Activated T-cell treated with anti-CD3 and anti-CD28 coated beads, Interleukin-2, amount 50 U/mL, for 72 hours (primary cell): ENCODE measurements at regions not wholly inside any gene's neighbourhood (a gene's known extent, or its start where the extent isn't known, plus 50 kb on each side); places are given as distances from the start of the nearest gene placed in this dataset.
"Not testable (repeated sequence)": the region's sequence is repeated elsewhere in the genome, so short reads cannot be mapped to it uniquely, and the experiment has no call there.

Experiments
- ATAC-seq, 2 donors: fragments of 150-1000 bp; cut with Tn5 transposase; replicated peaks in 1 of 2; 2 replicates each; pipeline ENCODE4 v1.10.0; 2021; ENCODE audit warnings: moderate library complexity in 2 of 2, mild to moderate bottlenecking in 1 of 2
- DNase-seq, 2 donors: peaks; one replicate each; pipeline ENCODE4 v3.0.0; 2021 to 2022; ENCODE audit warnings: mixed read lengths in 1 of 2
- H3K27ac Mint-ChIP-seq: one replicate; pipeline ENCODE4 v1.8.0; 2022; ENCODE audit warnings: mild to moderate bottlenecking, moderate library complexity, mixed read lengths
- H3K27me3 Mint-ChIP-seq: one replicate; pipeline ENCODE4 v1.8.0; 2022; ENCODE audit warnings: low read depth, mixed read lengths
- H3K36me3 Mint-ChIP-seq, 2 donors: one replicate each; pipeline ENCODE4 v1.8.0; 2022; ENCODE audit warnings: mixed read lengths in 2 of 2, mild to moderate bottlenecking in 1 of 2; ENCODE audit not compliant: insufficient read depth in 2 of 2
- H3K4me1 Mint-ChIP-seq: one replicate; pipeline ENCODE4 v1.8.0; 2022; ENCODE audit warnings: low read depth, mixed read lengths
- H3K4me3 Mint-ChIP-seq, 2 donors: one replicate each; pipeline ENCODE4 v1.8.0; 2022; ENCODE audit warnings: mild to moderate bottlenecking in 2 of 2, mixed read lengths in 2 of 2, moderate library complexity in 2 of 2
- H3K9me3 Mint-ChIP-seq, 2 donors: one replicate each; pipeline ENCODE4 v1.8.0; 2022; ENCODE audit warnings: mixed read lengths in 2 of 2

DNA sequence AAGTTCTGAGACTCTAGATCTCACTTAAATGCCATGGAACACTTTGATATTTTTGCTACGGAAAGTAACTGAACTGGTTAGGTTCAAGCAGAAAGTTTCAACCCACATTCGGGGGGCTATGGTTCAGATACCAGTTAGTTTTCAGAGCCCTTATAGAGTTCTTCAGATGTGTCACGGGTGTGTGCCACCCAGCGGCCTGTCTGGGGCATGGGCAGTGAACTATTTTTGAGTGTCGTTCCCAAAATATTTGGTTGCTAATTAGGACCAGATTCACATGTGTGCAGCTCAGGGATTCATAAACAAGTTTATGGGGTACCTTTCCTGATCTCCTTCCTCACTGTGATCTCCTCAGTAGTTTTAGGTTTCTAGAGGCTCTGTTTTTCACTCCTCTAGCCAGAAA lies 271.9 kb downstream of the C7orf25 start:
- H3K27me3 Mint-ChIP-seq: no peaks in the 10 kb centered on the region
- ATAC-seq (no peak), DNase-seq (no peak)
- H3K27ac Mint-ChIP-seq: no peak overlapping the region
- H3K9me3 Mint-ChIP-seq: no peaks in the 10 kb centered on the region
- no peaks in the 10 kb centered on the region for H3K36me3 Mint-ChIP-seq
- H3K4me3 Mint-ChIP-seq: no peak overlapping the region
- H3K4me1 Mint-ChIP-seq: no peaks in the 10 kb centered on the region

- not testable (repeated sequence) for H3K27ac Mint-ChIP-seq, DNase-seq, H3K4me1 Mint-ChIP-seq, ATAC-seq, H3K4me3 Mint-ChIP-seq, H3K27me3 Mint-ChIP-seq, H3K36me3 Mint-ChIP-seq, H3K9me3 Mint-ChIP-seq
Measured at GRCh38 chr7:42636380-42636779, 275.5 kb downstream of the C7orf25 start.

DNA sequence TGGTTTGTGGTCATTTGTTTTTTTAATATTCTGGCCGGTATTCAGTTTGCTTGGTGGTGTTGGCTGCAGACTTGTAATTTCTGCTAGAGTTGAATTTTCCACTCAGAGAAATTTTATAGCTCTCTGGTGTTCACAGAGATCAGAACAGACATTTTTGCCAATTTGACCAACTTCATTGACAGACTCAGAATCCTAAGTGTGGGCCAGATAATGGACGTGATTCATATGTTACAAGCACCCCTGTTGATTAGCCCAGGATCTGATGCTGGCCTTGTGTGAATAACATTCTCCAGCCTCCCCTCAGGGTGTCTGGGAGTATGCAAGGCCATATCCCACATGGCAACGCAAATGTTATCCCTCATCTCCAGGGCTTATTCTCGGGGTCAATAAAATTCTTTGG lies 283.8 kb downstream of the C7orf25 start:
- ATAC-seq (no peak), DNase-seq (no peak)
- Mint-ChIP-seq H3K4me1 (no peaks in the 10 kb centered on the region), H3K9me3 (no peaks in the 10 kb centered on the region), H3K4me3 (no peak overlapping the region), H3K27me3 (no peaks in the 10 kb centered on the region), H3K27ac (no peak overlapping the region), H3K36me3 (no peaks in the 10 kb centered on the region)

GRCh38 chr7:42627626-42628025 lies 284.2 kb downstream of the C7orf25 start:
- Mint-ChIP-seq H3K4me3 (no peak overlapping the region), H3K27me3 (no peaks in the 10 kb centered on the region), H3K4me1 (no peaks in the 10 kb centered on the region), H3K27ac (no peak overlapping the region), H3K9me3 (no peaks in the 10 kb centered on the region), H3K36me3 (no peaks in the 10 kb centered on the region)
- DNase-seq: no peak
- no peak for ATAC-seq

- no peak overlapping the region for H3K27ac Mint-ChIP-seq
- H3K4me3 Mint-ChIP-seq: no peak overlapping the region
- no peaks in the 10 kb centered on the region for H3K36me3 Mint-ChIP-seq
Measured at GRCh38 chr7:42627101-42627500, 284.8 kb downstream of the C7orf25 start.

GRCh38 chr7:42625421-42625820 lies 286.4 kb downstream of the C7orf25 start:
- DNase-seq (no peak), ATAC-seq (no peak)
- H3K27me3 Mint-ChIP-seq: no peaks in the 10 kb centered on the region

More at GRCh38 chr7:42627101-42627500, 284.8 kb downstream of the C7orf25 start:
- ATAC-seq (no peak), DNase-seq (no peak)
- Mint-ChIP-seq H3K4me1 (no peaks in the 10 kb centered on the region), H3K27me3 (no peaks in the 10 kb centered on the region), H3K9me3 (no peaks in the 10 kb centered on the region)

GRCh38 chr7:42624471-42624870 lies 287.4 kb downstream of the C7orf25 start:
- Mint-ChIP-seq H3K36me3 (no peaks in the 10 kb centered on the region), H3K4me1 (no peaks in the 10 kb centered on the region), H3K4me3 (no peak overlapping the region), H3K27ac (no peak overlapping the region), H3K9me3 (no peaks in the 10 kb centered on the region), H3K27me3 (no peaks in the 10 kb centered on the region)
- no peak for DNase-seq
- no peak for ATAC-seq

More at GRCh38 chr7:42625421-42625820, 286.4 kb downstream of the C7orf25 start:
- no peak overlapping the region for H3K4me3 Mint-ChIP-seq
- H3K27ac Mint-ChIP-seq: no peak overlapping the region
- no peaks in the 10 kb centered on the region for H3K9me3 Mint-ChIP-seq
- H3K4me1 Mint-ChIP-seq: no peaks in the 10 kb centered on the region
- no peaks in the 10 kb centered on the region for H3K36me3 Mint-ChIP-seq

DNA sequence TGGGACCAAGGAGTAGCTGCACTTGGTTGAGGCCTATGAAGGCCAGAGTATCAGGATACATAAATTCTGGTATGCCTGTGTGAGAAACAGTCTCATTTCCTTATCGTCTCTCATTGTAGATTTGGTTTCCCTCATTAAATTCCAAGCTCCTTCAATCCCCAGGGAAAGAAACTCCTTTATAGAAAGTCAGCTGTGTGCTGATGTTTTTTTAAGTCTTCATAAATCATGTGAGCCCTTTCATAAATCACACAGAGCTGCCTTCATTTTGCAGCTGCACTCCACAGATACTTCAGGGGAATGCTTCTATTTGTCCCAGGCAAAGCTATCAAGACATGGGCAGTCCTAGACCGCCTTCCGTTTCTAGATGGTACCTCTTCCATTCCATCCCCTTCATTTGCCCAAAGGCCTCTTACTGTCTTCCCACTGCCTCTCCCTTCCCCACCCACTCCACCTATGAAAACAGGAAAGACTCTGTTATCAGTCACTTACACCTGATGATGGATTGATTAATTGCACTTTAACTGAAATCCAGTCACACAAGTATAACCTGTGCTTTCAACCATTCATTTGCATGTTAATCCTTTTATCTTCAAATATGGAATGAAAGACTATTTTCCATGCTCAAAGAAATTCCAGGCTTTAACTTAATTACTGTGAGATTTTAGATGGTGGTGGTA lies 290.2 kb downstream of the C7orf25 start:
- no peaks in the 10 kb centered on the region for H3K36me3 Mint-ChIP-seq
- DNase-seq (no peak), ATAC-seq (no peak)
- H3K27ac Mint-ChIP-seq: no peak overlapping the region
- H3K4me3 Mint-ChIP-seq: no peak overlapping the region
- H3K4me1 Mint-ChIP-seq: no peaks in the 10 kb centered on the region
- no peaks in the 10 kb centered on the region for H3K27me3 Mint-ChIP-seq
- H3K9me3 Mint-ChIP-seq: peaks cover 0 to under 1% of the 10 kb centered on the region in 2 donors

GRCh38 chr7:42618651-42619360 lies 293.1 kb downstream of the C7orf25 start:
- ATAC-seq (no peak), DNase-seq (no peak)
- Mint-ChIP-seq H3K4me1 (no peaks in the 10 kb centered on the region), H3K4me3 (no peak overlapping the region), H3K36me3 (no peaks in the 10 kb centered on the region), H3K27me3 (no peaks in the 10 kb centered on the region), H3K27ac (no peak overlapping the region), H3K9me3 (peaks cover 0 to 2% of the 10 kb centered on the region in 2 donors)

DNA sequence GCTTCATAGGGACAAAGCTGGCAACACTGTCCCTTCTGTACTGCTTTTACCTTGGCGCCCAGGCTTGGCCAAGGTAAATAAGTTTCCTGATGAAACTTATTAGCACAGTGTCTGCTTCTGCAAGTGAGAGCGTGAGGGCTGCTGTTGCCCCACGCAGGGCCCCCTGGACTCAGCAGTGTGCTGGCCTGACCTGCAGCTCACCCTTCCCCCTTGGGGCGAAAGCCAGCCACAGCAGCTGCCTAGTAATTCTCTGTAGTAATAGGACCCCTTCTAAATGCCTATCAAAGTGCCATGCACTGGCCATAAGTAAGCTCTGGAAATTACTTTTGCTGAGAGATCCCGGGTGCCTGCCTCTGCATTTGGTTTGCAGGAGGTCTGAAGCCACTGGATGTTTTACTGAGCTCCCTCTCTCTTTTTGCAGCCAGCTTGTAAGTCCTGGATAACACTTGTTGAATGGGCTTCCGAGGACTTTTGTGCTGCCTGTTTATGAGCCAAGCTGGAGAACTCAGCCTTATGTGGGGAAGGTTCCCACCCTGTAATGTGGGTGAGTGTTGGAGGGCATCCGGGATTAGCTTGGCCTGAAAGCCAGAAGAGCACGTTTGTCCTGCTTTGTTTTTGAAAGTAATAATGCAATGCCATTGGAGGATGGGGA lies 293.9 kb downstream of the C7orf25 start:
- no peaks in the 10 kb centered on the region for H3K4me1 Mint-ChIP-seq
- H3K36me3 Mint-ChIP-seq: no peaks in the 10 kb centered on the region
- no peak for DNase-seq
- no peak overlapping the region for H3K27ac Mint-ChIP-seq
- H3K27me3 Mint-ChIP-seq: no peaks in the 10 kb centered on the region
- ATAC-seq: no peak
- H3K4me3 Mint-ChIP-seq: no peak overlapping the region
- peaks cover 0 to 2% of the 10 kb centered on the region in 2 donors for H3K9me3 Mint-ChIP-seq

GRCh38 chr7:42617071-42617765 lies 294.7 kb downstream of the C7orf25 start:
- no peak for DNase-seq
- no peaks in the 10 kb centered on the region for H3K27me3 Mint-ChIP-seq
- H3K36me3 Mint-ChIP-seq: no peaks in the 10 kb centered on the region
- ATAC-seq: no peak
- H3K4me1 Mint-ChIP-seq: no peaks in the 10 kb centered on the region
- H3K27ac Mint-ChIP-seq: no peak overlapping the region
- no peak overlapping the region for H3K4me3 Mint-ChIP-seq
- H3K9me3 Mint-ChIP-seq: peaks cover 0 to 2% of the 10 kb centered on the region in 2 donors

DNA sequence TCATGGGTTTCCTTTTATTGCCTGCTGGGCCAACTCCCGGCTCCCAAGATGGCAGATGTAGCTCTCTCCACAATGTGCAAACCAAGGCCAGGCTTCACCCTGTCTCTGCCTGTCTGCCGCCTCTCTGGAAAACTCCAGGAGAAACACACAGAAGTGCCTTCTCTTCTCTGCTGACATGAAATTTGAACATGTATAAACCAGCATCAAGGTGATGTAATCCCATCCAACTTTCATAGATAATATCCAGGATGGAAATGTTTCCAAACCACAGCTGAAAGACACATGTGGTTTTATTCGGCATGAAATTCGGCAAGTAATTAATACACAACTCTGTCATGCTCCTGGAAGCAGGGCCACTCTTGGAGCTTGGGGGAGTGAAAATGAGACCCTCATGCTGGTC lies 297.2 kb downstream of the C7orf25 start:
- Mint-ChIP-seq H3K36me3 (no peaks in the 10 kb centered on the region), H3K27me3 (no peaks in the 10 kb centered on the region), H3K9me3 (peaks cover 0 to 2% of the 10 kb centered on the region in 2 donors), H3K4me3 (no peak overlapping the region), H3K27ac (no peak overlapping the region), H3K4me1 (no peaks in the 10 kb centered on the region)
- no peak for DNase-seq
- no peak for ATAC-seq

DNA sequence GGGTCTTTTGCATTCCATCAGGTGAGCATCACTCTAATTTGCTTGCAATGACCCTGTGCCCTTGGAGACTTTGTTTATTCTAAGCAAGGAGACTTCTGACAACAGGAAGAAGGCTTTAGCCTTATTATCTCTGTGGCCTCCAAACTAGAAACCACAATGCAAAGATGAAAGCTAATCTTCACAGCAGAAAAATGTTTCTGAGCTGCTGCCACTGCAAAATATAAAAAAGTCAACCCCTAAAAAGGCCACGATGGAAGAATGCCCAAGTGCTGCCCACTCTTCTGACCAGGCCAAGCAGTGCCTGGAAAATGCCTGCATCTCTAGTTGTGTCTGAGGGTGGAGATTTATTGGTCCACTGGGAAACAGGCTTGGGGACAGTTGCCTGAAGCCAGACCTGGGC lies 299.9 kb downstream of the C7orf25 start:
- DNase-seq (no peak), ATAC-seq (no peak)
- H3K4me1 Mint-ChIP-seq: no peaks in the 10 kb centered on the region
- no peaks in the 10 kb centered on the region for H3K36me3 Mint-ChIP-seq
- H3K9me3 Mint-ChIP-seq: peaks cover 0 to 4% of the 10 kb centered on the region in 2 donors
- H3K4me3 Mint-ChIP-seq: no peak overlapping the region
- H3K27ac Mint-ChIP-seq: no peak overlapping the region
- no peaks in the 10 kb centered on the region for H3K27me3 Mint-ChIP-seq
